Sigmoid colon (tissue), 6 donors: ENCODE measurements at regions not wholly inside any gene's neighbourhood (a gene's known extent, or its start where the extent isn't known, plus 50 kb on each side); places are given as distances from the start of the nearest gene placed in this dataset.

ENCODE experiments used
- DNase-seq: peaks from one replicate; pipeline ENCODE4 v3.0.0-alpha.2; 2019
- H3K27ac ChIP-seq, 4 donors: fragments of 200-600 bp; sonication (generic); one replicate each; pipeline ENCODE4 v1.5.1; 2016 to 2019; ENCODE audit warnings: mild to moderate bottlenecking in 1 of 4
- H3K27me3 ChIP-seq, 3 donors: fragments of 200-600 bp; sonication (generic); one replicate each; pipeline ENCODE4 v1.5.1; 2019; ENCODE audit warnings: mild to moderate bottlenecking in 1 of 3
- H3K36me3 ChIP-seq, 4 donors: fragments of 200-600 bp; sonication (generic); one replicate each; pipeline ENCODE4 v1.5.1; 2016 to 2019
- H3K4me1 ChIP-seq, 4 donors: fragments of 200-600 bp; sonication (generic); one replicate each; pipeline ENCODE4 v1.5.1; 2017 to 2019
- H3K4me3 ChIP-seq, 4 donors: fragments of 200-600 bp; sonication (generic); one replicate each; pipeline ENCODE4 v1.5.1; 2017 to 2019; ENCODE audit warnings: mild to moderate bottlenecking in 2 of 4, moderate library complexity in 1 of 4
- H3K9me3 ChIP-seq, 4 donors: fragments of 200-600 bp in 3 of 4; sonication (generic) in 3 of 4; one replicate each; pipeline versions ENCODE4 v1.5.1 to v1.6.1; 2013 to 2019
- CTCF ChIP-seq, 4 experiments: fragments of 450-650 bp in 3 of 4; fragments of 200-600 bp in 1 of 4; IDR thresholded peaks; one replicate each; pipeline ENCODE4 v1.5.1; 2016 to 2019; ENCODE audit warnings: antibody characterized with exemption in 4 of 4, mild to moderate bottlenecking in 3 of 4, moderate library complexity in 2 of 4
- EP300 ChIP-seq, 4 donors: sonication (generic); formaldehyde crosslinking; IDR thresholded peaks; one replicate each; pipeline ENCODE4 v1.6.1; 2017; ENCODE audit warnings: antibody characterized with exemption in 4 of 4
- POLR2A ChIP-seq, 2 donors: fragments of 450-650 bp; IDR thresholded peaks; one replicate each; pipeline ENCODE4 v1.6.1; 2016; ENCODE audit warnings: antibody characterized with exemption in 2 of 2, mild to moderate bottlenecking in 2 of 2, moderate library complexity in 2 of 2
- POLR2AphosphoS5 ChIP-seq, 4 donors: sonication (generic); formaldehyde crosslinking; IDR thresholded peaks; one replicate each; pipeline ENCODE4 v1.6.1; 2017; ENCODE audit warnings: antibody characterized with exemption in 4 of 4
- WGBS, 2 donors: extraction: QIAGEN DNeasy Blood & Tissue Kit; methylation state at CpG; one replicate each; pipeline ENCODE4 v1.1.7; 2013; 5-methylcytosine and 5-hydroxymethylcytosine counted together
- intact Hi-C: fragments of 100-400 bp; cut with DNase I; formaldehyde crosslinking; loops from one replicate; pipeline ENCODE4 v1.15.1; 2023
- donor health status: healthy with polysubstance abuse.
- donor health status: healthy.

GRCh38 chr13:86020351-86021002, 221.3 kb upstream of the SLITRK6 start:
- no peak for DNase-seq
- TF ChIP-seq POLR2A (IDR thresholded peaks at IDR 0.05) (no peak), POLR2AphosphoS5 (IDR thresholded peaks at IDR 0.05) (no peak), EP300 (IDR thresholded peaks at IDR 0.05) (no peak), CTCF (IDR thresholded peaks at IDR 0.05) (no peak)
- whole genome bisulfite sequencing, 2 donors: 30 to 39% methylated on average over 3 of the region's 3 CpGs
- H3K4me1 ChIP-seq: peaks cover 0 to 6% (median 2%) of the 10 kb centered on the region in 4 donors
- H3K27ac ChIP-seq: no peak overlapping the region
- H3K4me3 ChIP-seq: no peak overlapping the region
- no peaks in the 10 kb centered on the region for H3K36me3 ChIP-seq
- intact Hi-C loops: no loop called here
- no peaks in the 10 kb centered on the region for H3K9me3 ChIP-seq
- H3K27me3 ChIP-seq: no peaks in the 10 kb centered on the region

- no peaks in the 10 kb centered on the region for H3K27me3 ChIP-seq
- intact Hi-C loops: no loop called here
- H3K4me3 ChIP-seq: no peak overlapping the region
- H3K36me3 ChIP-seq: no peaks in the 10 kb centered on the region
- H3K9me3 ChIP-seq: no peaks in the 10 kb centered on the region
- 76 to 83% methylated on average over 2 of the region's 2 CpGs for WGBS, 2 donors
- no peak for DNase-seq
- no peak overlapping the region for H3K27ac ChIP-seq
- no peaks in the 10 kb centered on the region for H3K4me1 ChIP-seq
- TF ChIP-seq EP300 (IDR thresholded peaks at IDR 0.05) (no peak), POLR2A (IDR thresholded peaks at IDR 0.05) (no peak)
Observed at GRCh38 chr13:86006317-86006716, 207.1 kb upstream of the SLITRK6 start.

GRCh38 chr13:86003029-86003428, 203.8 kb upstream of the SLITRK6 start:
- no peak overlapping the region for H3K4me3 ChIP-seq
- 50 to 64% methylated on average over 2 of the region's 2 CpGs for WGBS, 2 donors
- TF ChIP-seq CTCF (IDR thresholded peaks at IDR 0.05) (no peak), EP300 (IDR thresholded peaks at IDR 0.05) (no peak), POLR2A (IDR thresholded peaks at IDR 0.05) (no peak), POLR2AphosphoS5 (IDR thresholded peaks at IDR 0.05) (no peak)

GRCh38 chr13:86000546-86000945, 201.3 kb upstream of the SLITRK6 start:
- no peak overlapping the region for H3K27ac ChIP-seq
- TF ChIP-seq EP300 (IDR thresholded peaks at IDR 0.05) (no peak), POLR2A (IDR thresholded peaks at IDR 0.05) (no peak), POLR2AphosphoS5 (IDR thresholded peaks at IDR 0.05) (no peak), CTCF (IDR thresholded peaks at IDR 0.05) (no peak)
- H3K9me3 ChIP-seq: no peaks in the 10 kb centered on the region
- no peaks in the 10 kb centered on the region for H3K4me1 ChIP-seq
- intact Hi-C loops: no loop called here
- 77 to 87% methylated on average over 2 of the region's 2 CpGs for WGBS, 2 donors
- H3K4me3 ChIP-seq: no peak overlapping the region
- no peak for DNase-seq
- H3K27me3 ChIP-seq: no peaks in the 10 kb centered on the region
- no peaks in the 10 kb centered on the region for H3K36me3 ChIP-seq

More at GRCh38 chr13:86003029-86003428, 203.8 kb upstream of the SLITRK6 start:
- no peaks in the 10 kb centered on the region for H3K27me3 ChIP-seq
- no peak for DNase-seq
- H3K4me1 ChIP-seq: no peaks in the 10 kb centered on the region
- intact Hi-C loops: no loop called here
- H3K9me3 ChIP-seq: no peaks in the 10 kb centered on the region
- H3K36me3 ChIP-seq: no peaks in the 10 kb centered on the region
- no peak overlapping the region for H3K27ac ChIP-seq

- Histone ChIP-seq H3K4me1 (no peaks in the 10 kb centered on the region), H3K27me3 (no peaks in the 10 kb centered on the region), H3K9me3 (peaks cover 0 to 3% (median 0%) of the 10 kb centered on the region in 4 donors), H3K4me3 (no peak overlapping the region), H3K27ac (no peak overlapping the region), H3K36me3 (no peaks in the 10 kb centered on the region)
- intact Hi-C loops: no loop called here
- no peak for DNase-seq
- TF ChIP-seq POLR2AphosphoS5 (IDR thresholded peaks at IDR 0.05) (no peak), POLR2A (IDR thresholded peaks at IDR 0.05) (no peak), EP300 (IDR thresholded peaks at IDR 0.05) (no peak), CTCF (IDR thresholded peaks at IDR 0.05) (no peak)
- WGBS, 2 donors: 76 to 84% methylated on average over 2 of the region's 2 CpGs
Observed at GRCh38 chr13:85997587-85997986, 198.4 kb upstream of the SLITRK6 start.
